ENCODE measurements at regions not wholly inside any gene's neighbourhood (a gene's known extent, or its start where the extent isn't known, plus 50 kb on each side); places are given as distances from the start of the nearest gene placed in this dataset.

DNA sequence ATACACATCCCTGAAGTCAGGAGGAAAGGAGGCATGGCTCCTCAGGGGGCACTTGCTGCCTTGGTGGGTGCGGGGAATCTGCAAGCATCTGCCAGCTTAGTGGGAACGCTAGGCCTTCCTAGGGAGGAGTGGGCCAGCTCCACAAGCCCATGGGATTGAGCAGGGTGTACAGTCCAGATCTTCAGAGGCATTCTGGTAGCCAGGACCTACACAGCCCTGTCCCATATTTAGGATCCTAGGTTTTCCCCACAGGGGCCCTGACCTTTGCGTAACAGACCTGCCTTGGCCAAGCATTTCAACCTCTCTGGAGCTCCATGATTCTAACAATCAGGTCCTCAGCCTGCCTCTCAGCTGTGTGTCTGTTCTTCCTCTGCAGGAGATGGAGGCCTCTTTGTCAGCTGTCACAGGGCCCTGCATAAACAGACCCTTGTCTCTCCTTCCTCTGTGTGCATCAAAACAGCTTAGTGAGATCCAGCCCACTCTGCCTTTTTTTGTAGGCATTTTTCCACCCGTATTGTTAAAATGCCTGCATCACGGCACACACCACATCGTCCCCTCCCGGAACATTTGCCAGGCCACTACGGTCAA, 140.2 kb upstream of the NDUFV2 start:
- TF ChIP-seq CTCF (IDR thresholded peaks at IDR 0.05) (no peak), EZH2 (IDR thresholded peaks at IDR 0.05; ENCODE audit: borderline replicate concordance, insufficient read depth, low read depth, low read length, poor library complexity, severe bottlenecking) (no peak)
